ENCODE measurements at regions not wholly inside any gene's neighbourhood (a gene's known extent, or its start where the extent isn't known, plus 50 kb on each side); places are given as distances from the start of the nearest gene placed in this dataset.

GRCh38 chr7:47032536-47032908 lies 549.4 kb downstream of the TNS3 start:
- no peak overlapping the region for H2BK12ac ChIP-seq (ENCODE audit: low read depth, low read length)
- H3K79me1 ChIP-seq (ENCODE audit: low read depth, low read length) = no peaks in the 10 kb centered on the region
- H2BK20ac ChIP-seq (ENCODE audit: low read length) = no peak overlapping the region
- H2BK15ac ChIP-seq (ENCODE audit: low read length) = no peak overlapping the region
- H3K27me3 ChIP-seq (replicated peaks in 1 of 4; ENCODE audit: control insufficient read depth in 3 of 4, extremely low read depth in 1 of 4, insufficient read depth in 3 of 4, low read length in 3 of 4) = peaks cover 0 to 1% (median 0%) of the 10 kb centered on the region in 4 experiments; a peak in 2 of 7 replicates
- no peaks in the 10 kb centered on the region for H3K79me2 ChIP-seq (ENCODE audit: control insufficient read depth in 1 of 2, insufficient read depth in 2 of 2, low read length in 2 of 2)
- H4K20me1 ChIP-seq (replicated peaks in 1 of 2; ENCODE audit: control insufficient read depth in 1 of 2, insufficient read depth in 2 of 2, low read length in 2 of 2) = peaks cover 0 to 2% of the 10 kb centered on the region in 2 experiments
- no peaks in the 10 kb centered on the region for H3K4me1 ChIP-seq (replicated peaks in 1 of 4; ENCODE audit: control insufficient read depth in 3 of 4, insufficient read depth in 4 of 4, low read length in 3 of 4)
- H3K9me3 ChIP-seq (ENCODE audit: insufficient read depth in 2 of 2, low read depth in 1 of 2, low read length in 1 of 2) = no peaks in the 10 kb centered on the region
- no peak overlapping the region for H3K4me3 ChIP-seq (ENCODE audit: extremely low read depth in 1 of 4, insufficient read depth in 2 of 4, low read depth in 3 of 4, low read length in 4 of 4)
- H4K91ac ChIP-seq (replicated peaks; ENCODE audit: insufficient read length, low read length) = no peak overlapping the region
- H3K23me2 ChIP-seq (ENCODE audit: low read depth, low read length) = peaks cover 3% of the 10 kb centered on the region; the same call in 1 of the 2 replicates
- no peak overlapping the region for H3K4me2 ChIP-seq (ENCODE audit: insufficient read depth in 1 of 2, low read depth in 2 of 2, low read length in 2 of 2)
- H2BK120ac ChIP-seq (replicated peaks; ENCODE audit: low read depth, low read length) = no peak overlapping the region
- CTCF ChIA-PET (ENCODE audit: partially characterized antibody) = interaction anchor here (0.7 to 1.6 kb wide), 3 partner anchors 12 to 668 kb away, joined by 3 to 4 read pairs (median 3); no protein-coding TSS in a partner anchor
- H3K36me3 ChIP-seq (ENCODE audit: control insufficient read depth in 2 of 4, insufficient read depth in 4 of 4, low read length in 3 of 4) = no peaks in the 10 kb centered on the region
- 96% methylated on average over 4 of the region's 4 CpGs; no CpG with 5 or more reads in 1 of the 2 experiments for WGBS, 2 experiments (ENCODE audit: extremely low coverage in 1 of 2, insufficient coverage in 1 of 2, insufficient read length in 1 of 2, insufficient replicate concordance in 2 of 2, low coverage in 1 of 2, low lambda C conversion rate in 2 of 2, missing lambda C conversion rate in 1 of 2)
- no peak overlapping the region for H3K23ac ChIP-seq (ENCODE audit: insufficient read length)
- no peak overlapping the region for H4K8ac ChIP-seq (ENCODE audit: extremely low read depth, insufficient read depth, low read length)
- H3K18ac ChIP-seq (ENCODE audit: extremely low read depth, low read length) = no peak overlapping the region
- no peak overlapping the region for H3K56ac ChIP-seq (replicated peaks; ENCODE audit: insufficient read length, low read depth, low read length)
- no peak overlapping the region for H2AFZ ChIP-seq (ENCODE audit: low read length)
- FAIRE-seq (no peak), DNase-seq (ENCODE audit: low read depth in 1 of 2, low spot score in 2 of 2) (no peak)
- H3K9ac ChIP-seq (replicated peaks in 1 of 4; ENCODE audit: extremely low read depth in 1 of 4, low read depth in 3 of 4, low read length in 3 of 4) = no peak overlapping the region
- no peak overlapping the region for H3K27ac ChIP-seq (ENCODE audit: low read depth, low read length)
- H3K4ac ChIP-seq (replicated peaks; ENCODE audit: insufficient read length, low read depth, low read length) = no peak overlapping the region
- no peak overlapping the region for H4K5ac ChIP-seq (ENCODE audit: insufficient read length, low read depth, low read length)
- POLR2A ChIA-PET (ENCODE audit: partially characterized antibody) = no interaction called here
- no peak overlapping the region for H2BK5ac ChIP-seq (ENCODE audit: low read depth, low read length)
- no peak overlapping the region for H3K14ac ChIP-seq (ENCODE audit: insufficient read length)
- no peak overlapping the region for H2AK5ac ChIP-seq (ENCODE audit: low read depth, low read length)
- TF ChIP-seq BRCA1 (IDR thresholded peaks at IDR 0.05; ENCODE audit: low read depth, low read length) = no peak
- TF ChIP-seq BACH1 (IDR thresholded peaks at IDR 0.05; ENCODE audit: low read length) = no peak
- TF ChIP-seq SIX5 (IDR thresholded peaks at IDR 0.05; ENCODE audit: low read depth, low read length) = no peak
- TF ChIP-seq, protein P1, sequence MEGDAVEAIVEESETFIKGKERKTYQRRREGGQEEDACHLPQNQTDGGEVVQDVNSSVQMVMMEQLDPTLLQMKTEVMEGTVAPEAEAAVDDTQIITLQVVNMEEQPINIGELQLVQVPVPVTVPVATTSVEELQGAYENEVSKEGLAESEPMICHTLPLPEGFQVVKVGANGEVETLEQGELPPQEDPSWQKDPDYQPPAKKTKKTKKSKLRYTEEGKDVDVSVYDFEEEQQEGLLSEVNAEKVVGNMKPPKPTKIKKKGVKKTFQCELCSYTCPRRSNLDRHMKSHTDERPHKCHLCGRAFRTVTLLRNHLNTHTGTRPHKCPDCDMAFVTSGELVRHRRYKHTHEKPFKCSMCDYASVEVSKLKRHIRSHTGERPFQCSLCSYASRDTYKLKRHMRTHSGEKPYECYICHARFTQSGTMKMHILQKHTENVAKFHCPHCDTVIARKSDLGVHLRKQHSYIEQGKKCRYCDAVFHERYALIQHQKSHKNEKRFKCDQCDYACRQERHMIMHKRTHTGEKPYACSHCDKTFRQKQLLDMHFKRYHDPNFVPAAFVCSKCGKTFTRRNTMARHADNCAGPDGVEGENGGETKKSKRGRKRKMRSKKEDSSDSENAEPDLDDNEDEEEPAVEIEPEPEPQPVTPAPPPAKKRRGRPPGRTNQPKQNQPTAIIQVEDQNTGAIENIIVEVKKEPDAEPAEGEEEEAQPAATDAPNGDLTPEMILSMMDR (IDR thresholded peaks at IDR 0.05; ENCODE audit: control extremely low read depth in 1 of 3, insufficient read depth in 1 of 3, low read depth in 1 of 3, low read length in 3 of 3) = no peak
- no peak for TF ChIP-seq TAF1 (IDR thresholded peaks at IDR 0.05; ENCODE audit: low read depth, low read length)
- TF ChIP-seq, protein P2, sequence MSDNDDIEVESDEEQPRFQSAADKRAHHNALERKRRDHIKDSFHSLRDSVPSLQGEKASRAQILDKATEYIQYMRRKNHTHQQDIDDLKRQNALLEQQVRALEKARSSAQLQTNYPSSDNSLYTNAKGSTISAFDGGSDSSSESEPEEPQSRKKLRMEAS (IDR thresholded peaks at IDR 0.05) = no peak
- no peak for TF ChIP-seq SP1 (IDR thresholded peaks at IDR 0.05; ENCODE audit: low read depth, low read length)
- no peak for TF ChIP-seq POU5F1 (IDR thresholded peaks at IDR 0.05; ENCODE audit: low read depth, low read length)
- TF ChIP-seq HDAC6 (IDR thresholded peaks at IDR 0.05; ENCODE audit: low read depth, low read length) = no peak
- no peak for TF ChIP-seq TCF12 (IDR thresholded peaks at IDR 0.05; ENCODE audit: low read depth, low read length)
- no peak for TF ChIP-seq E2F6 (IDR thresholded peaks at IDR 0.05)
- no peak for TF ChIP-seq FOSL1 (IDR thresholded peaks at IDR 0.05; ENCODE audit: insufficient read depth, low read depth, low read length)
- TF ChIP-seq TEAD4 (IDR thresholded peaks at IDR 0.05; ENCODE audit: low read depth, low read length) = no peak

All from H1 (cell line).